ENCODE measurements at regions not wholly inside any gene's neighbourhood (a gene's known extent, or its start where the extent isn't known, plus 50 kb on each side); places are given as distances from the start of the nearest gene placed in this dataset.

DNA sequence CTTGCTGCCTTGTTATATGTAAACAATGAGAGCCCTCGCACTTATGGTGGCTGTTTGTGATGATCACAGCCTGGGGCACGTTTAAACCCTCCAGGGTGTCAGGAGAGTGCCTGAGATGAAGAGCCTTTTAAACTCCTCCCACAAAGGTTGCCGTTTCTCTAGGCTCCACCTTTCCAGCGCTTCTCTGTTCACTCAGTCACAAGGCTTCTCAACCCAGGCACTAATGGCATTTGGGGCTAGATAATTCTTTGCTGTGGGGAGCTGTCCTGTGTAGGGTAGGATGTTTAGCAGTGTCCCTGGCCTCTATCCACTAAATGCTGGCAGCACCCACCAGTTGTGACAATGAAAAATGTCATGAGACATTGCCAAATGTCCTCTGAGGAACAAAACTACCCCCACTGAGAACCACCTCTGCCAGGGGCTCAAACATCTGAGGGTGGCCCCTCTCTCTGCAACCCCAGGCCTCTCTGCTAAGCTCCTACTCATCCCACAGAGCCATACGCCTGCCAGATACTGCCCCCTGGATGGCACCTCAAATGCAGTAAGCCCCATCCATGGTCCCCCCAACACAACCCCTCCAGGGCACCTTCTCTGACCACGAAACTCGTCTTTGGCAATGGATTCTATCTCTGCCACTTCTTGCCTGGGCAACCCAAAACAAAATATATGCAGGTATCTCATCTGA, 144.3 kb upstream of the ZMIZ1 start:
- DNase-seq (ENCODE audit: low spot score) = no peak

DNA sequence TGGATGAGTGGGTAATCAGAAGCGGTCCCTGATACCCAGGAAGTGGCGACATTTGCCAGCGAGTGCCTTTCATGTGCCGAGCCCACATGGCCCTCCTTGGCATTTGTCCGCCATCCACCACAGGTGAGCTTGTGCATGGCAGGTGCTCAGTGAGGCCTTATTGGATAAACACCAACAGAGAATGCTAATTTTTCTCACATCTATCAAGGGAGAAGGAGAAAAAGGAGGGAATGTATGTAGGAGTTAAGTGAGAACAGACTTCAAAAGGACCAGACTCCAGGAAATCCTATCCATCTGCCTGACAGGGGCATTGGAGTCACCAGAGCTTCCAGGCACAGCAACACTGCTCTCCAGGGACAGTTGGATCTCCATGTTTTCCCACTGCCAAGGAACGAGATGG, 143.5 kb upstream of the ZMIZ1 start:
- no peak for DNase-seq (ENCODE audit: low spot score)

DNA sequence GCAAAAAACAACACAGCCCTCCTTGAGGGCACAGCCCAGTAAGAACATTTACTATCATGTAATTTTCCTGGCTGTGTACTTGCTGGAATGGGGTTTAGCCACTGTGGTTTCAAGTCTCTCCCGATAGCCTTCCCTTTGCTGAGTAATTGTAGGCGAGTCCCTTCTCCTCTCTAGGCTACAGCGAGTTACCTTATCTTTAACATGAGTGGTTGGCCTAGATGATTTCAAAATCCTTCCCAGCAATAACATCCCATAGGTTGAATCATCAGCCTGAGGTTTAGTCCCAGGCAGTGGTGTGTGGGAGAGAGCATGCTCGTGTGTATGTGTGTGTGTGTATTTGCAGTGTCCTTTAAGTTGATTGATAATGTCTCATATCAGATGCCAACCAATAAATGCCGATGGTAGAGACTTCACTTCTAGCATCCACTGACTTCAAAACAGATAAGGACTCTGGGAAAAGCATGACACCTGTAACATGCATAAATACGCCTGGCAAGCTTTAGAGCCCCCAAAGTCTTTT, 142.9 kb upstream of the ZMIZ1 start:
- no peak for DNase-seq (ENCODE audit: low spot score)

DNA sequence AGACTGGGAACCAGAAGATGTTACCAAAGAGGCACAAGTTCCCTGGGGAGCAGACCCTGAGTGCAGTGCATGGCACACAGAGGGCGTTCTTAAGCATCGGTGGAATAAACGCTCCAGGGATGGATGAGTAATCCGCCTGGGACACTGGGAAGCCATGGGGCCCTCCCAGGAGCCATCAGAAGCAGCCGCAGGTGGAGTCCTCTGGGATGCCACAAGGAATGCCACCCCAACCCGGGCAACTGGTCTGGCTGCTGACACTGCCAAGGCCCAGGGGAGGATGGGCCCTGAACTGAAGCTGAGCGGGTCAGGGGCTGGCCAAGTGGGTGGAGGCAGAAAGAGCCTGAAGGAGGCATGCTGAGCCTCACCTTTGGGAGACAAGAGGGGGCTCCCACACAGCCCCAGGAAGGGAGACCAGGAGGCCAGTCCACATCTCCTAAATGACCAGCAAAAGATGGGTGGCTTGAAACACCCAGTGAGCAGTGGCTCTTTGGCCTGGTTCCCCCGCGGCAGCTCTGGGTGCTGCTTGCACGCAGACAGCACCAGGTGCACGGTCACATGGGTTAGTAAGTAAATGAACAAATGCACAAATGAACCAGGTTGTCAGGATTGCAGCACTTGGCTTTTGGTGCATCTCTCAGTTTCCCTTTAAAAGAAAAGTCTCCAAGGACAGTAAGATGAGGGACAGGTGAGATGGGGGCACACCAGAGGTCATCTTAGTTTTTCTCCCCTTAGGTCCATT, 141.3 kb upstream of the ZMIZ1 start:
- no peak for DNase-seq (ENCODE audit: low spot score)

DNA sequence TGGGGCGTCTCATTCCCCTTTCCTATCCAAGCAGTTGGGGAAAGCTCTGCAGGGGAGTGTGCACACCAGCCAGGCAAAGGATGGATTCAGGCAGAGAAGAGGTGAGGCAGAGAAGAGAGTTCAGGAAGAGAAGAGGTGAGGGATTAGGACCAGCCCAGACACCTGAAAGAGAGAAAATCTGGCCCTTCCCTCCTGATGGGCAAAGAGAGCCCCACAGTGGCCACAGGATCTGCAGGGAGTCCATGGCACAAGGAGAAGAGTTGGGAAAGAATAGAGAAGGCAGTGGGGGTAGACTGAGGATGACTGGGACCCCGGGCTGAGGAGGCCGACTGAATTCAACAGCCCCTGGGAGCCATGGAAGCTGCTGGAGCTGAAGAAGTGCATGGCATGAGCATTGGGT, 140.4 kb upstream of the ZMIZ1 start:
- DNase-seq (ENCODE audit: low spot score) = no peak

DNA sequence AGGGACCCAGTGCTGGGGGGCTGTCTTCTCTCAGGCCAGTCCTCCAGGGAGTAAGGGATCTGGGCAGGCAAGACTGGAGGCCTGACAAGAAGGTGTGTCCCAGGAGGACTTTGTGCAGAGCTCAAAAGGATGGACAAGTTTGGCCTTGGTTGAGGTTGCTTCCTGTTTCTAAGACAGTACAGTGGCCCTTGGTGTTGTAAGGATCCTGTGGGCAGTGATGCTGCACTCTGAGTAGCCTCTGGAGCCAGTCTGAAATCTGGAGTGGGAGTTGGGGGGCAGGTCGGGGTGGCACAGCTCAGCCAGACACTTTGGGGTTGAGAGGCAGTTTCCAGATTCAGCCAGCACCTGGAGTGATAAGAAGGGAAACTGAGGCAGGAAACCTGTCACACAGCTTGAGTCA, 139.2 kb upstream of the ZMIZ1 start:
- no peak for DNase-seq (ENCODE audit: low spot score)

DNA sequence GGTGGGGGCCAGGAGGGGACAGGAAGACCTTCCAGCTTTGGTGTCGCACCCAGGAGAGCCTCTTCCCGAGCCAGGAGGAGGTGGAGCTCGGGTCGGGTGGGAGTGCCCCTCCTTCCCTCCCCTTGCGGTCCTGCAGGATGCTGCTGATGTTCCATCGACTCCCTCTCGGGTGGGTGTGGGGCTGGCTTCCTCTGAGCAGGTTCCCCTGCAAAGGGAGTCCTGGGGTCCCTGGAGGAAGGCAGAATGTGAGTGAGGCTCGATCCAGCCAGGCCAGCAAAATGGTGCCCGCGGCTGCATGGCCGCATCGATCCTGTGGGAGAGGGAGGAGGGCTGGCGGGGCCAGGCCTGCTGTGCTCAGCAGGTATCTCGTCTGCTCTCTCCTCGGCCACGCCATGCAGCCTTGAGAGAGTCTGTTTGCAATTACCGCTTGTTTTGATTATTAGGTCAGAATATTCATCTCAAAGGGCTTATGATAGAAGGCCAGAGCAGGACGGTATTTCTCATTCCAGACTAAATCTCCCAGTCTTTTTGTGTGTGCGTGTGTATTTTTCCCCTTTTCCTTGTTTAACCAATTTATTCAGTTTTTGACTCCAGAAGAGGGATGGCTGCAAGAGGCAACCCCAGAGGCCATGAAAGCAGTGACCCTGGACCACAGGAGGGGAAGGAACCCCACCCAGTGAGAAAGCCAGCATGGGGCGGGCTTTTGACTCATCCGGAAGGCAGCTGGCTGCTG, 137.3 kb upstream of the ZMIZ1 start:
- no peak for DNase-seq (ENCODE audit: low spot score)

DNA sequence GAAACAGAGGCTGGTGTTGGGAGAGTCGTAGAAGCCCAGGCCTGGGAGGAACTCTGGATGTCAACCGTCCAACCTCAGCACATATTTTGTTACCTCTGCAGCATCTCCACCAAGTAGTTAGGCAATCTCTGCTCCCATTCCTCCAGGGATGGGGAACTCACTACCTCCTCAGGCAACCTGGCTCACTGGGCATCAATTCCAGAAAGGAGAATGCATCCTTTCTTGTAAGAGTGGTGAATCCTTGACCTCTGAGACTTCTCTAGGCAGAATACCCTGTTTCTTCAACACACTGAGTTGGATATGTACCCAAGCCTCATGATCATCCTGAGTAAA, 136.7 kb upstream of the ZMIZ1 start:
- DNase-seq (ENCODE audit: low spot score) = no peak

DNA sequence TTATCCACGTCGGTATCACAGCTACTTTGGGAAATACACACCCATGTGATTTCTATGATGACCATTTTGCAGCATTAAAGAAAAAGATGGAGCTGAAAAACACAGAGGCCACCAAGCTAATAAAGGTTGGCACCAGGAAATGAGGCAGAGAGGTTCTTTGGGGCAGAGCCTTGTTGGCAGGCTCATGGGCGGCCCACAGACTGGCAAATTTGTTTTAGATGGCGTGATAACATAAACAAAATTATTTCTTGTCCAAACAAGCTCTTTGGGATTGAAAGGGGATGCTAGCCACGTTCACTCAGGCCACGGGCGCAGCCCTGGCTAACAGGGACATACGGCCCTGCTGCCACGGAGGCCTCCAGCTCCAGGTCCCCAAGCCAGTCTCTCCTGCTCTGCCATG, 135.9 kb upstream of the ZMIZ1 start:
- DNase-seq (ENCODE audit: low spot score) = no peak

DNA sequence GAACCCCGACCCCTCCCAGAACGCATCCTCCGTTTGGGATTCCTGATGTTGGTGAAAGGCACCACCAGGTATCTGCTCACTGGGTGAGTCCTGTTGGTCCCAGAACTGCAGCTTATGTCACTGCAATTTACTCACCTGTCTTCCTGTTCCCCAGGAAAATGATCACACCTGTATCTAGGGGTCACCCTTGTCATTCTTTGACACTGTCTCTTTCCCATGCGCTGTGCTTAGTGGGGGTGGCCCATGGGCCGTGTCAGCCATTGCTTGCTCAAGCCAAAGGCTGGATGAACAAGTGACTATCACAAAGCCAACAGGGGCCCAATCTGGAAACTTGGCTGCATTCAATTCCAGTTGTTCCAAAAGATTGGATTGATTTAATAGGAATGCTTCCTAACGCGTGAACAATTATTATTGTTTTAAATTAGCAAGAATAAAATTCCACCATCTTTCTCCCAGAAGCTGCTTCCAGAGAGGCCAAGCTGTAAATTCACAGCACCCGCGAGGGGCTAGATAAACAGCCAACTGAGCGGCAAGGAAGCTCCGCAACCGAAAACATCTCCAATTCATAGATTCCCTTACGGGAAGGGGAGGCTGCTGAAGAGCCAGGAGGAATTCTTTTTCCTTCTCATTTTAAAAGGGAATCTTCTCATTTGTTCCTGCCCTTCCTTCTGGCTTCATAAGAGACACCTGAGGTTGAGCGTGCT, 134.8 kb upstream of the ZMIZ1 start:
- peak; percentile 5 for DNase-seq (ENCODE audit: low spot score)

DNA sequence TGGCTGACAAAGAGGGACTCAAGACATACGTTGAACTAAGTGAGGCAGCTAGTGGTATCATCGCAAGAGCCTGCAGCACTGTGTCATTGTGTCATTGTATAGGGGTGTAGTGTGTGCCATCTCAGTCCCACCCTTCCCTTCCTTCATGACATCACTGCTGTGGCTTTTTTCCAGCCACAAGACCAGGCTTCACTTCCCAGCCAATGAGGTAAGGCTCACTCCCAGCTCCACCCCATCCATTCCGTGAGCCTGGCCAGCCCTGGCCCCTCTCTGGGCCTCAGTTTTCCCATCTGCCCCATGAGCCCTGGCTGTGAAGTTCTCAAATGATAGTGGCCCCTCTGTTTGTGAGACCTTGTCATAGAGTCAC, 134.3 kb upstream of the ZMIZ1 start:
- DNase-seq (ENCODE audit: low spot score) = no peak

DNA sequence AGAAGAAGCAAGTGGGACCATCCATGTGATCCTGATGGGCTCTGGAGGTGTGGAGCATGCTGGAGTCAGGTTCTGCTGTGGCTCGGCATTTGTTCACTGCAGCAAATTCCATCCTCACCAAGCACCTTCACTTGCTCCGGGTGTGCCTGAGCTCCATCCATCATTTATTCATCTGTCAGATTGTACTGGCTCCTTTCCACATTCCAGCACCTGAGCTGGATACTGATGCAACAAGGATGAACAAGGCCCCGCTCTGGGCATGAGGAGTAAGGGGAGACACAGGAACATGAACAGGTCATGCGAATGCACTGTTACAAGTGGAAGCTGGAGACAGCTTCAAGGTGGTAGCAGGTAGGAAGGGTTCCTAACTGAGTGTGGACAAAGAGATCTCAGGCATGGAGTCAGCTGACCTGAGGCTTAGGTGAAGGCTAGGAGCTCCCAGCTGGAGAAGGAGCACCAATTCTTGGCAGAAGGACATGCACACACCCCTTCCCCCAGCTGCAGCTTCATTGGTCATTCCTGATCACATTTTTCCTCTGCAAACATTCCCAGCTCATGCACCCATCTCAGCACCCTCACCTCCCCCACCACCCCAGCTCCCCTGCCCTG, 133.7 kb upstream of the ZMIZ1 start:
- DNase-seq (ENCODE audit: low spot score) = no peak

DNA sequence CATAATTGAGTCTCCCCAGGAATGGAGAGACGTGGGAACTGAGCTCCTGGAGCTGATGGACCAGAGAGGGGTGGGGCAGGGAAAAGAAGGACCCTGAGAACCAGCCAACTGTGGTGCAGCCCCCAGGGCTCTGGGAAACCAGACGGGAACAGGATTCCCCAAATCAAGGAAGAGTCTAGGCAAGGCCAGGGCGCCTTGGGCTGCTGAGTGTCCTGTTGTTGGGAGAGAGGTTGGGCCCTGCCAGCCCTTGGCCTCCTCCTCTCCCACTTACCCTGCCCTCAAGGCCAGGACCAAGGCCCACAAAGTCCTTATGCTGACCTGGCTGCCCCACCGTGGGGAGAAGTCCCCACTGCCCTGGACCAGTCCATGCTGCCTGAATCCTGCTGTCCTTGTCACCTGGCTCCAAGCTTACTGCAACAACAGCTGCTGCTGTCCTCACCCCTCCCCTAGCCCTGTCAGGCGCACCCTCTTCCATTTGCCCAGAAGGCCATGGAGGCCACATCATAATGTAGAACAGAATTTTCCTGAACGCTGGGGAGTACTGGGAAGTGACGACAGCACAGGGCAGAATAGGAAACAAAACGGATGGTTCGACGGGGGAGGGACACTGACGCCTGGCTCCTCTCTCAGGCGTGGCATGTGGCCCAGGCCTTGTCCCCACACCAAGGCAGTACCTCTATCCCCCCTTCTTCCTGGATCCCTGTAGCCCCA, 132.9 kb upstream of the ZMIZ1 start:
- DNase-seq (ENCODE audit: low spot score) = no peak

DNA sequence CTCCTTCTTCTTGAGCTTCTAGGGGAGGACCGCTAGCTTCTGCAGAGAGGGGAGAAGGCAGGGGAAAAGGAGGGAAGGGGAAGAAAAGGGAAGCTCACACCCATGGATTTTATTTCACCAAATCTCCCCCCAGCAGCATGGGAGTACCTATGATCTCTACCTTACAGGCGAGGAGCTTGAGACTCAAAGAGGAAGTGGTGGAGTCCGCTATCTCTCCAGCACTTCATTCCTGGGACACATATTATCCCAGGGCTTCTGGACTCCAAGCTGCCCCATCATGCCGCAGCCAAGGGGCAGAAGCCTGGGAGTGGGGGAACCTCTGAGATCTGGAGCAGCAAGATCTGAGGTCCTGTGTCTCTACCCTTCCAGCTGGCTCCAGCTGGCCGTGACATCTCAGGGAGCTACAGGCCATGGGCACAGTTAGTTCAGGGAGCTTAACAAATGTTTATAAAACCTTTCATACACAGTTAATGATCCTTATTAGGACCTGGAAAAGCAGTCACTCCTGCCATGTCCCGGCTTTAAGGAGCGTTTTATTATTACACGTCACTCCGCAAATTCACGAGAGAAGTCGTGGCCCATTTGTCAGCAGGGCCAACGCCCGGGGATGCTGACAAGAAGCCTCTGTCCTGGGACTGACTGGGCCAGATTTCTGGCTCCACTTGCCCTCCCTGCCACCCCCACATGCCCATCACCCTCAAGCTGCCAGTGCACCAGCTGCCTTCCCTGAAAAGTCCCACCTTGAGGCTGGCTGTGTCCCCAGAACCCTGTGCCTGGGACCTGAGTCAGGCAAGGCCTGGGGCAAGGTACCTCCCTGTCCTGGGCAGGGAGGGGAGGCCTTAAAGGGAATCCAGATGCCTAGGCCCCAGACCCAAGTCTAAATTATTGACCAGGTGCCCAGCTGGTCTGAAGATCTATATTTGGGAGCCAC, 132.1 kb upstream of the ZMIZ1 start:
- no peak for DNase-seq (ENCODE audit: low spot score)

DNA sequence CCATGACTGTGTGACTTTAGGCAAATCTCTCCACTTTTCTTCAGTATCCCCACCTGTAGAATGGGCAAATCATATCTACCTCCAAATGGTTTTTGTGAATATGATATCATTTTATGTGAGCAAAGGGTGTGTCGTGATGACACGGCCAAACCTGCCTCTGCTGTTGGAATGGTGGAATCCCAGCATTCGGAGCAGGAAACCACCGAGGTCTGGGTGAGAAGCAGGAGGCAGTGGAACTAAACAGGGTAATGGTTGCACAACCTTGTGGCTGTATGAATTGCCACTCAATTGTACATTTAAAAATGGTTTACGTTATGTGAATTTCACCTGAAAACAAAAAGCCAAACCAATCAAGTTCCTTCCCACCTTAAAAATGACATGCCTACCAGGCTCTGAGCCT, 131.4 kb upstream of the ZMIZ1 start:
- no peak for DNase-seq (ENCODE audit: low spot score)

DNA sequence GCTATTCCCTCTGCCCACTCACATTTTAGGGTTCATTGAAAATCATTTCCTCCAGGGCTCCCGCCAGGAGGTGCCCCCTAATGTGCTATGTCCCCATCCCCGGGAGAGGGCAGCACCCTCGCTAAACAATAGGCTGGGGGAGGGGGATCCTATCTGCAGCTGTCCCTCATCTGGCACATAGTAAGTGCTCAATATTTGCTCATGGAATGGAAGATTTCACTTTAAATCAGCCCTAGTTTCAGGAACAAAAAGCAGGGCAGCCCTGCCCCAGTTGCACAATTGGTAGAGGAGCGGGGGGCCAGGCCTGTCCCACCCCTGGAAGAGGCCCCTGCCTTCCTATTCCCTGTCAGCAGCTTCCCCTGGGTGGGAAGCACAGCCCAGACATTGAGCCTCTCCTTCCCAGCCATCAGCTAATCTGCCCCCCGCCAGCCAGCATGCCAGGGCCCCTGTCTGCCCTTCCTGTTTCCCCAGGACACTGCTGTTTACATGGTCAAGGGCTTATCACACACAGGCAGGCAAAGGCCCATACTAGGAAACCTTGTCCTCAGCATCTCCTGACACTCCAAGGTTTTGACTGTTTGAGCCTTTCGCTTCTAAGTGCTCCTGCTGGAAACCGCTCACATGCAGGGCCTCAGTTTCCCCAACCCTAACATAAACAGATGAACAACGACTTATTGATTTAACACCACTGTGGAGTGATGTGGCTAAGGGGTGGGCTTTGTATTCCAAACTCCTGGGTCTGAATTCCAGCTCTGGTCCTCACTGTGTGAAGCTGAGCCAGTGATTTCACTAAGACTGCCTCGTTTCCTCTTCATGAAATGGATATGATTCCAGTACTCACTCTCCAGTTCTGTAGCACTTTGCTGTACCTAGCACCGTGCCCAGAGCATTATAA, 130.7 kb upstream of the ZMIZ1 start:
- DNase-seq (ENCODE audit: low spot score) = peak; percentile 9

DNA sequence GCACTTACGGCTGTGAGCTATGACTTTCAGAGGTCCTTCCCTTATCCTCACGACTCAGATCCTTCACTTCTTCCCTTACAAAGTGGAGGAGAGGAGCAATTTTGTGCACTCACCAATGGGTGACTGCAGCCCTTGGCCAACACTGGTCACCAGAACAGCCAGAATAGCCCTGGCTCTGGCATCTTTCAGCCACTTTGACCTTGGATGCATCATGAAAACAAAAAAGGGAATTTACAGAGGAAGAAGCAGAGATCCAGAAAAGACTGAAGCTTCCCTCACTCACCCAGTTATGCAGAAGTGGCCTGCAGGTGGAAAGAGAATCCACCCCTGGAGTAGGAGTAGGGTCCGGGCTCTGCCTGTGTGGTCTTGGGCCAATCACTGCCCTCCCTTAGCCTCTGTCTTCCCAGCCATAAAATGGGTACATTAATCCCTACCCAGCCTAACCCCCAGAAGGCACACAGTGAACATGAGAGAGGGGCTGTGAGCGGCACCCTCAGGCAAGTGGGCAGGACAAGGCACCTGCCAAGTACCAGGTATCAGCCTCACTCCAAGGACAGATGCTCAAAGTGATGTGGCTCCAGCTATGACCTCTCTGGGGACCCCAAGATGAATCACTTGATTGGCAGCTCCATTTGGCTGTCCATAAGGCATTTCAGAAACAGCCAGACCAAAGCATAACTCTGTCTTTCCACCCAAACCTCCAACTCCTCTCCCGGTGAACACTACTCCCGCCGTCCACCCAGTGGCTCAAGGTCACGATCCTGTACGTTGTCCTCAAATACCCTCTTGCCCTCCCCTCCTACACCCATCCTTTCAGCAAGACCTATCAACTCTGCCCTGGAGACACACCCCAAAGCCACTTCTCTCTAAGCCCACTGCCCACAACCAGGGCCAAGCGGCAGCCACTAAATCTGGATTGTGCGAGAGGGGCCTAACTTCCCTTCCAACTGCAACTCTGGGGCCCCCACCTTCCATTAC, 129.8 kb upstream of the ZMIZ1 start:
- DNase-seq (ENCODE audit: low spot score) = no peak

DNA sequence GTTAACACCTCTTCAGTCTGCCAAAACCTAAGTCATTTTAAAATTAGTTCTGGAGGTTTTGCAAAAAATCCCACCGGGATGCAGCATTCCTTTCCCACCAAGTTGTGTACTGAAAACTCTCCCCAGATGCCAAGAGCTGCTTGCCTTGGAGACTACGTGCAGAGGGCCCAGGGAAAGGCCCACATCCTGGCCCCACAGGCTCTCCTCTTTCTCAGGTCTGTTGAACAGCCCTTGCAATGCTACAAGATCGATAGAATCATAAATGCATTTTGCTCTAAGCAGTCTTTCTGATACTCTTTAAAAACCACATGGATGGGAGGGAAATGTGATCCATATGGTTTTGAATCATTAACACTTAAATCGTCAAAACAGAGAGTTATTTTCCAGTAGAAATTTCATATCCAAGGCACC, 126.7 kb upstream of the ZMIZ1 start:
- no peak for DNase-seq (ENCODE audit: low spot score)
